Bronchial epithelial cell (primary cell): ENCODE measurements at regions not wholly inside any gene's neighbourhood (a gene's known extent, or its start where the extent isn't known, plus 50 kb on each side); places are given as distances from the start of the nearest gene placed in this dataset.

Experiments used
- DNase-seq: peaks from one replicate; pipeline ENCODE4 v3.0.0-alpha.2; 2010; ENCODE audit warnings: low read depth
- FAIRE-seq: peaks from 2 replicates; lab custom pipeline; 2011; peaks lifted over from hg19 to GRCh38; lab: Jason Lieb, UNC
- H3K27me3 ChIP-seq: 2 replicates; pipeline ENCODE4 v1.5.1; 2011; ENCODE audit warnings: low read length; ENCODE audit not compliant: control insufficient read depth, insufficient read depth
- H3K36me3 ChIP-seq: 2 replicates; pipeline ENCODE4 v1.5.1; 2011; ENCODE audit warnings: low read length; ENCODE audit not compliant: control insufficient read depth, insufficient read depth
- H3K4me3 ChIP-seq: 2 replicates; pipeline ENCODE4 v1.5.1; 2011; ENCODE audit warnings: mild to moderate bottlenecking, low read depth, low read length, control low read depth
- TF ChIP-seq, protein P1 (sequence below): IDR thresholded peaks from 2 replicates; pipeline ENCODE4 v1.5.1; 2011; ENCODE audit warnings: mild to moderate bottlenecking, moderate library complexity, low read length, control low read depth, inconsistent platforms; ENCODE audit not compliant: insufficient read depth, severe bottlenecking

DNA sequence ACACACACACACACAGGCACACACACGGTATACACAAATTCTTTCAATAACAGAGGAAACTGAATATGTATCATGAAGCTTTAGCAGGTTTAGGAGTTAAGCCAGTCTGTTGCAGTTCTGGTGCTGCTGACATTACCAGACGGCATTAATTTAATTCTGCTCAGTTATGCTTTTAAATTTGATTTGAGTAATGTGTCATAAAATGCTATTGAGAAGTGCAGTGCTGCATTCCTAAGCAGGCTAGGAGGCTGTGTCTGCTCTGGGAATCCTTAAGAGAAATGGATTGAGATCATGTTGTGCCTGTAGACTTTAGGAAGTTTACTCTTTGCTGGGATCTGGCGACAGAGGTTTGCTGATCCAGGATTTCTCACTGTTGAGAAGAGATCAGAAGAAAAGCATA, 733.8 kb downstream of the BRINP1 start:
- no peaks in the 10 kb centered on the region for H3K36me3 ChIP-seq
- no peak for FAIRE-seq
- no peak for DNase-seq
- no peak overlapping the region for H3K4me3 ChIP-seq
- TF ChIP-seq, protein P1, sequence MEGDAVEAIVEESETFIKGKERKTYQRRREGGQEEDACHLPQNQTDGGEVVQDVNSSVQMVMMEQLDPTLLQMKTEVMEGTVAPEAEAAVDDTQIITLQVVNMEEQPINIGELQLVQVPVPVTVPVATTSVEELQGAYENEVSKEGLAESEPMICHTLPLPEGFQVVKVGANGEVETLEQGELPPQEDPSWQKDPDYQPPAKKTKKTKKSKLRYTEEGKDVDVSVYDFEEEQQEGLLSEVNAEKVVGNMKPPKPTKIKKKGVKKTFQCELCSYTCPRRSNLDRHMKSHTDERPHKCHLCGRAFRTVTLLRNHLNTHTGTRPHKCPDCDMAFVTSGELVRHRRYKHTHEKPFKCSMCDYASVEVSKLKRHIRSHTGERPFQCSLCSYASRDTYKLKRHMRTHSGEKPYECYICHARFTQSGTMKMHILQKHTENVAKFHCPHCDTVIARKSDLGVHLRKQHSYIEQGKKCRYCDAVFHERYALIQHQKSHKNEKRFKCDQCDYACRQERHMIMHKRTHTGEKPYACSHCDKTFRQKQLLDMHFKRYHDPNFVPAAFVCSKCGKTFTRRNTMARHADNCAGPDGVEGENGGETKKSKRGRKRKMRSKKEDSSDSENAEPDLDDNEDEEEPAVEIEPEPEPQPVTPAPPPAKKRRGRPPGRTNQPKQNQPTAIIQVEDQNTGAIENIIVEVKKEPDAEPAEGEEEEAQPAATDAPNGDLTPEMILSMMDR = no peak
- H3K27me3 ChIP-seq = no peaks in the 10 kb centered on the region

DNA sequence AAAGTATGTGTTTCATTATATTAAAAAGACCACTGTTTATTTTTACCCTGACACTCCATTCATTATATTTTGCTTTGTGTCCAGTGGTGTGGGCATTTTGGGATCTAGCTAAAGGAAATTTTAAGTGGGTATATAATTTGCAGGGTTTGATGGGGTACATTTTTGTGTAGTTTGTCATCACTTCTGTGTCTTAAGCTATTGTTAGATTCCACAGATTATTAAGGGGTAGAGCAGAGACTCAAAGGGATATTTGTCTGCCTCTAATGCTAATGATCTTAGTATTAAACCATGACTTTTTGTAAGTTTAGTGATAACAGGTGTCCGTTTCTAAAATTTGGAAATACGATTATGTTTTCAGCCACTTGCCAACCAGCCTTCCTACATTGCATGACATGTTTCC, 731.6 kb downstream of the BRINP1 start:
- no peaks in the 10 kb centered on the region for H3K27me3 ChIP-seq
- DNase-seq (no peak), FAIRE-seq (no peak)
- H3K36me3 ChIP-seq = no peaks in the 10 kb centered on the region
- TF ChIP-seq, protein P1 = no peak
- H3K4me3 ChIP-seq = no peak overlapping the region

DNA sequence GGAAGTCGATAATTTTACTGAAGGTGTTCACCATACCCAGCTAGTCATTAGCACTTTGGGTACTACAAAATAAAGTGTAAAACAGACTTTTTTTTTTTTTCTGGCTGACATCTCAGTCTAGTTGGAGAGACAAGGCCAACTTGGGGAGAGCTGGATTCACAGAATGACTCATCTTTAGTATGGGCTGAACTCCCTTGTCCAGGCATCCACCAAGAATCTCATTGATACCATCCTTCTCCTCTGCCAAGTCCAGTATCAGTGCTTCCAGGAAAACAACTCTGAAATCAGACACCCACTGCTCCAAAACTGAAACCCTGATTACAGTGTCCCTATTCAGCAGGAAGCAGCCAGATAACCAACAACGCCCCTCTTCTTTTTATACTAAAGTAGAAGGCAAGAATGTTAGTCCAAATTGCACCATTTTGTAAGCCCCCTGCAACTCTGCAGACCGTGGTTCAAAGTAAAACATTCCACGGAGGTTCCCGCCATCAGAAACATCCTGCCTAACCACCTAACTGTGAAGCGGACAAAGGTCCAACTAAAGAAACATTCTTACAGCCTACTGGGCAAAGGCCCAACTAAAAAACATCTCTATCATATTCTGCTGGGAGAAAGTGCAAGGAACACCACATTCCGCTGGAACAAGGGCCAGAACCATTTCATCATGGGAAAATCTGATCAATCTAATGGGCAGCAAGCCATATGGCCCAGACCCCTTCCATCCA, 728.2 kb downstream of the BRINP1 start:
- no peaks in the 10 kb centered on the region for H3K27me3 ChIP-seq
- TF ChIP-seq, protein P1 = no peak
- DNase-seq = peak; percentile 28
- no peak overlapping the region for H3K4me3 ChIP-seq
- H3K36me3 ChIP-seq = no peaks in the 10 kb centered on the region
- no peak for FAIRE-seq

DNA sequence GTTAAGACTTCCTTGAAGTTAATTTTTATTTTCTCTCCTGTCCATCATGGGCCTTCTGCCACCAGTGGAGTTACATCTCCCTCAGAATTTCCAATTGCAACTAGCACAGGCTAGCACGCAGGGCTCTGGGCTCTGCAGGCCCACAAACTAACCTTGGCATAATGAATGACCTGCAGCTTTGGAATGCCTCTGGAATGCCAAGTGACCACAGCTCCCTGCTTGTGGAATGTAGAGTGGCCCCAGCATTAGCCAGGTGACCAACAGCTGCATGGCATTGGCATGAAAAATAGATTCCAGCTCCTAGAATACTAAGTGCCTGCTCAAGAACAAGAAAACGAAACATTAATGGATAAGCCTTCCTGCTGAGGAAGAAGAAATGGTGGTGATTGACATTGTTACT, 726.1 kb downstream of the BRINP1 start:
- FAIRE-seq (no peak), DNase-seq (peak; percentile 66)
- TF ChIP-seq, protein P1 = no peak
- H3K4me3 ChIP-seq = no peak overlapping the region
- no peaks in the 10 kb centered on the region for H3K27me3 ChIP-seq
- no peaks in the 10 kb centered on the region for H3K36me3 ChIP-seq

DNA sequence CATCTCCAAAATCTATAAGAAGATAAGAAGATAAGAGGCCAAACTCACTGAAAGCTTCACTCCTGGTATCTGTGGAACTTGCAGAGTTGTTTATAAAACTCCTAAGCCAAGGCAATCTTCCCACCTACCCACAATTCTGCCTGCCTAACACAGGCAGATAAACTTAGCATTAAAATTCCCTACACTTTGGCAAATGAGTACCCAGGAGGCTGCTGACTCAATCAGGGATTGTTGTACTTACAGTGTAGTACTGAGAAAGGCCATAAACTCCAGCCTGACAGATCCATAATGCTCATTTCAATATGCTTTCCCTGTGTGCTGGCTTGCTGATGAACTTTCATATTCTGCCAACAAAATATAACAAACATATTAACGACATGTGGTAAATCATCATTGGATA, 725.2 kb downstream of the BRINP1 start:
- TF ChIP-seq, protein P1 = no peak
- FAIRE-seq = no peak
- Histone ChIP-seq H3K36me3 (no peaks in the 10 kb centered on the region), H3K27me3 (no peaks in the 10 kb centered on the region), H3K4me3 (no peak overlapping the region)
- no peak for DNase-seq

DNA sequence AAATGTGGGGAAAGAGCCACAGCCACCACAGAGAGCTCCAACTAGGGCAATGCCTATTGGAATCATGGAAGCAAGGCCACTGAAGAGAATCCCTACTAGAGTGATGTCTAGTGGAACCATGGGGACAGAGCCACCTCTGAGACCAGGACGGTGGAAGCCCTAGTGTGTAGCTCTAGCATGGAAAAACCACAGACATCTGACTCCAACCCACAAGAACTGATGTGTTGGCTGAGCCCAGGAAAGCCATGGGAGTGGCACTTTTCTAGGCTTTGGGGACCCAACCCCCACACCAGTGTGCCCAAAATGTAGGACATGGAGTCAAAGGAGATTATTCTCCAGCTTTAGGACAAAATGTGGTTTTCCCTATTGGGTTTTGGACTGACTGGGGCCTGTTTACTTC, 721.9 kb downstream of the BRINP1 start:
- Histone ChIP-seq H3K36me3 (no peaks in the 10 kb centered on the region), H3K27me3 (no peaks in the 10 kb centered on the region), H3K4me3 (no peak overlapping the region)
- FAIRE-seq = no peak
- TF ChIP-seq, protein P1 = no peak
- no peak for DNase-seq
